ENCODE measurements at regions not wholly inside any gene's neighbourhood (a gene's known extent, or its start where the extent isn't known, plus 50 kb on each side); places are given as distances from the start of the nearest gene placed in this dataset.

- H3K4me1 ChIP-seq = peaks cover 68 to 95% (median 91%) of the 10 kb centered on the region in 6 donors
- WGBS, 5 donors = 63 to 82% (median 72%) methylated on average over 8 of the region's 8 CpGs
- peak overlapping the region in 5 of 8 donors; percentile 54 to 97 (median 92) for H3K27ac ChIP-seq
Observed at GRCh38 chr1:21341022-21341421, 50.8 kb upstream of the ECE1 start.

GRCh38 chr1:21340230-21340945, 50.1 kb upstream of the ECE1 start:
- Histone ChIP-seq H3K4me1 (peaks cover 74 to 96% (median 96%) of the 10 kb centered on the region in 6 donors), H3K9me3 (no peaks in the 10 kb centered on the region), H3K36me3 (peaks cover 0 to 11% (median 0%) of the 10 kb centered on the region in 6 donors), H3K27me3 (replicated peaks in 1 of 7) (no peaks in the 10 kb centered on the region), H3K27ac (peak overlapping the region in 3 of 8 donors; percentile 92 to 97 (median 94)), H3K4me3 (no peak overlapping the region)
- peak; percentile 78 for DNase-seq
- WGBS, 5 donors = 75 to 86% (median 76%) methylated on average over 13 of the region's 13 CpGs
- no peak for TF ChIP-seq POLR2AphosphoS5 (IDR thresholded peaks at IDR 0.05)
- TF ChIP-seq CTCF (IDR thresholded peaks at IDR 0.05 in 8 of 11, conservative IDR thresholded peaks at IDR 0.05 in 3 of 11) = no peak
- no peak for TF ChIP-seq POLR2A (IDR thresholded peaks at IDR 0.05)
- intact Hi-C loops (cut with DNase I; ENCODE audit: low total_unique reads) = no loop called here

More at GRCh38 chr1:21341022-21341421, 50.8 kb upstream of the ECE1 start:
- Histone ChIP-seq H3K9me3 (no peaks in the 10 kb centered on the region), H3K27me3 (replicated peaks in 1 of 7) (no peaks in the 10 kb centered on the region), H3K4me3 (no peak overlapping the region), H3K36me3 (peaks cover 0 to 11% (median 0%) of the 10 kb centered on the region in 6 donors)
- TF ChIP-seq POLR2A (IDR thresholded peaks at IDR 0.05) (no peak), POLR2AphosphoS5 (IDR thresholded peaks at IDR 0.05) (no peak), CTCF (IDR thresholded peaks at IDR 0.05 in 8 of 11, conservative IDR thresholded peaks at IDR 0.05 in 3 of 11) (no peak)
- no peak for DNase-seq
- intact Hi-C loops (cut with DNase I; ENCODE audit: low total_unique reads) = no loop called here
